ENCODE measurements at regions not wholly inside any gene's neighbourhood (a gene's known extent, or its start where the extent isn't known, plus 50 kb on each side); places are given as distances from the start of the nearest gene placed in this dataset.
"Not testable (repeated sequence)": the region's sequence is repeated elsewhere in the genome, so short reads cannot be mapped to it uniquely, and the experiment has no call there.

DNA sequence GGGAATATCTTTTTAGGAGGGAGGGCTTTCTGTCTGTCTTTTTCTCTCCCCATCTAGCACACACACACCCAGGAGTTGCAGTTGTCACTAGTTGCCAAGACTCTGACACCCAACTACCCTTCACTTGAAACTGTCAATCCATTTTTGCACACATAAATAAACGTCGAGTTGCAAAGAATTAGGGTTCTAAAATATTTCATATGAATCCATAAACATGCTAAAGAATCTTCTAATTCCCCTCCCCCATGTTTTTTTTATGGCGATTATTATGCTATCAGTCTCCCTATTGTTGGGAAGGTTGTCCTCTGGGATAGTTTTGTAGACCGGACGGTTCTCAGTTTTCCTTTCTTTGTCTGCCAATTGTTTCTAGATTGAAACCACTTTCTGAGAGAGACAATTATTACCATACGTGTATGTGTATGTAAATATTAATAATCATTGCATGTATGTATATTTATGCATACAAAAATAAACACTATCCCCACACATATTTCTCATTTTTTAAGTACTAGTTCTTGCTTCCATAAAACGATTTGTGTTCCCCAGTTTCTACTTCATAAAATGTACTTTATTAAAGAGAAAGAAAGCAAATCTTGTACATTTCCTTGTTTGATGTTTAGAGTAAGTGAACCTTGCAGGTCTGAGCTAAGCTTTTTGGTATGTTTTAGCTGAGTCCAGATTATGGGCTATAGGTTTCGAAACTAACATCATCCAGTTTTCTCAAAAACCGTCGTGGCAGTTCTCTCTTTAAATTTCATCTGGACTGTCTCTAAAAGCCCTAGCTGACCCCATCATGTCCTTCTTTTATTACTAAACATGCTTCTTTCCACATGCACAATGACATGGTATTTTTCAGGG is 165.0 kb upstream of the MPDZ start:
- Histone ChIP-seq H3K36me3 (no peaks in the 10 kb centered on the region), H3K4me3 (peak overlapping the region; percentile 18), H3K9me3 (no peaks in the 10 kb centered on the region), H3K27me3 (peaks cover 61% of the 10 kb centered on the region)
- DNase-seq: no peak

DNA sequence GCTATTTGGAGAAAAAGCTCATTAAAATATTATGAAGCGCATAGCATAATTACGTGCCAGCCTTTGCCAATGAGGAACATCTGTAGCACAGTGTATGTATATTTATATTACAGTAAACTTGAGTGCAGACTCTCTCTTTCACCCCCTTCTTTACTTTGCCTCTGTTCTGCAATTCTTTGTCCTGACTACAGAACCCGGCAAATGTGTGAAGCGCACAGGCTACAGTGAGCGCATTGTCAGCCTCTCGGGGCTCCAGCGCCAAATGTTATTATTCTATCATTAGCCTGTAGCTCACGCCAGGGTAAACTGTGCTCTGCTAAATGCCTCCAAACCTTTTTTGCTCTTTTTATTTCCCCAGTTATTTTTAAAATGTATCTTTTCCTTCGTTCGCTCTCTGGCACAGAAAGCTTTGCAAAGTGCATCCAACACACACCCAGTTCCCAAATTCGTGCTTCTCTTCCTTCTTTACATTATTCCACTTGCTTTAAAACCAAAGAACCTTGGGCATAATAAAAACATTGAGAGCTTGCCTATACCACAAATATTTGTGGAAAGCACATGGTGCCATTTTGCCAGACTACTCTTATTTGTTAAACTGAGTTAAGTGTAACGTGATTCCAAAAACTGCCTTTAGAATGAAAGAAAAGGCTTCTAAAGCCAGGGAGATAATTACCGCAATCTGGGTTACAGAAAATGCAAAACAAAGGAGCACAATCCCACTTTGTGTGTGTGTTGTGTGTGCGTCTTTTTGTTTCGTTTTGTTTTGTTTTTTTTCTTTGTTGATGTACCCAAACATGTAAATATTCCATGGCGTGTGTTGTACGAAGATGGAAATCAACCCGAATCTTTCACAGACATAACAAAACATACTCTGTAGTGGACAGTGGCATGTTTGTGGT is 164.1 kb upstream of the MPDZ start:
- H3K27me3 ChIP-seq: peaks cover 55% of the 10 kb centered on the region
- no peaks in the 10 kb centered on the region for H3K9me3 ChIP-seq
- peak; percentile 78 for DNase-seq
- H3K36me3 ChIP-seq: no peaks in the 10 kb centered on the region
- peak overlapping the region; percentile 18 for H3K4me3 ChIP-seq

DNA sequence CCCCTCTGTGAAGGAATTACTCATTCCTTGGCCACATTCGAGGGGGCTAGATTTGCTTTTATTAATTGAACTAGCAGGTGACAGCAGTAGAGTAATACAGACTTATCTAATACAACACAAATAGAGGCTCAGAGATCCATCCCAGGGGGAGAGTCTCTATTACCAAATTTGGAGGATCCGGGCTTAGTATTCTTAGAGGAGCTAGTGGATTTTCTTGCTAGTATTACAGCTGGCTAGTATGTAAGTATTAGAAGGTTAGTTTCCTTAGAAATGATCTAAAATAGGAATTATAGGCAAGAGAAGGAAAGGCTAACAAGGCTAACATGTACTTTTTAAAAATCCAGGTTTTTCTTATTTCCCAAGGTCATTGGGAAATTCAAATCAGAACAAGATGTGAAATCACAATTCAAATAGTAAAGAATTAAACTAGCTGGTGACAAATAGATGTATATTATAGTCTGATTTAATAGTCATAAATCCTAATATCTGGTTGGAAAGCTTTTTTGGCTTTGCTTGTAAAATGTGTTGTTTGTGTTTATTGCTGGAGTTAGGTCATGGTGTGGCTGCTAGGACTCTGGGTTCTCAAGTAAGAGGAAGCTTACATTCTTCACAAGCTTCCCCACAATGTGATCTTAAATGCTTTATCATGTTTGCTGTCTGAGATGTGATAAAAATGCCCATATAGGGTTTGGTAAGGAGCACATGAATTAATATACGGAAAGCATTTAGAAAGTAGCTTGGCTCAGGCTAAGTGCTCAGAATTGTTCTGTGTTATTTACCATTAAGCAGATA is 160.4 kb upstream of the MPDZ start:
- H3K4me3 ChIP-seq: no peak overlapping the region
- no peaks in the 10 kb centered on the region for H3K9me3 ChIP-seq
- H3K27me3 ChIP-seq: peaks cover 44% of the 10 kb centered on the region
- DNase-seq: no peak
- H3K36me3 ChIP-seq: no peaks in the 10 kb centered on the region

DNA sequence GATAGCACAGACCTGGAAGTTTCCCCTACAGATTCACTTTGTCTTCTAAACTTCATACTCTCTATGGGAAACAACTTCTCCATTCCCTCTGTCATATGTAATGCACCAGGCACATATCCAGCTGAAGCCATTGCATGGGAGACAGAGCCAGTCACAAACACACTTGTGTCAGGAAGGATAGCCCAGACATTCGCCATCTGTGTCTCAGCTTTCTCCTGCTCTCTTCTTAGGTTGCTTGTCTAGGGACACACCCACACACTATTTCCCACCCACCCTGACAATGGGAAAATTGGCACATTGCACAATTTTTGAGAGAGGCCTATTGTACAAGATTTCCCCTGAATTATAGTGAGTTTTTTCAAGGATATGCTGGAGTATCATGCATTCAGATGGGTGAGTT is 158.4 kb upstream of the MPDZ start:
- no peak for DNase-seq
- no peaks in the 10 kb centered on the region for H3K9me3 ChIP-seq
- peaks cover 26% of the 10 kb centered on the region for H3K27me3 ChIP-seq

DNA sequence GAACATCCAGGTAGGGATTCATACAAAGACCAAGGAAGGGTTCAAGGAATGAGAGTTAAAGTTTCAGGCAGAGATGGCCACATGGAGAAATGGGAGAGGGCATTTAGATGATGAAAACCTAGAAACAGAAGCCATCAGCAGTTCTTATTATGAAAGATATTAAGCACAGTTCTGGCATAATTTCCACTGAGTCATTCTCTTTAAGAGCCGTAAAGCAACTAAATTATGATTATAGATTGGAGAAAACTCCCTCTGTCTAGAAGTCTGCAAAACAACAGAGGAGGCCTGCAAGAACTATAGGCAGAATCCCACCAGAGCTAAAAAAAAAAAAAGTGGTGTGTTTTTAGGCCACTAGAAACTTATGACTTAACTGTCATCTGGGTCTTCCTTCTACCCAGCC is 157.1 kb upstream of the MPDZ start:
- H3K9me3 ChIP-seq: no peaks in the 10 kb centered on the region
- H3K4me3 ChIP-seq: no peak overlapping the region
- H3K27me3 ChIP-seq: peaks cover 13% of the 10 kb centered on the region
- no peak for DNase-seq
- no peaks in the 10 kb centered on the region for H3K36me3 ChIP-seq

More for the DNA sequence above, 158.4 kb upstream of the MPDZ start:
- H3K4me3 ChIP-seq: no peak overlapping the region
- no peaks in the 10 kb centered on the region for H3K36me3 ChIP-seq

DNA sequence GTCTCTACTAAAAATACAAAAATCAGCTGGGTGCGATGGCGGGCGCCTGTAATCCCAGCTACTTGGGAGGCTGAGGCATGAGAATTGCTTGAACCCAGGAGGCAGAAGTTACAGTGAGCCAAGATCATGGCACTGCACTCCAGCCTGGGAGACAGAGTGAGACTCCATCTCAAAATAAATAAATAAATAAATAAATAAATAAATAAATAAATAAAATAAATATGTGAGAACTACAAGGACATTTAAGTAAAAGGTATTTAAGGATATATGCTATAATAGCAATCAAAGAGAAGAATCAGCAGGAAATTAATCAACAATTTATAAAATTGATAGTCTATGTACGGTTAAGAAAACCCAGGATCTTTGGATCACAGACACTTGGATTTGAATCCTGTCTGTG is 154.0 kb upstream of the MPDZ start:
- DNase-seq, H3K27me3 ChIP-seq, H3K36me3 ChIP-seq, H3K9me3 ChIP-seq, H3K4me3 ChIP-seq: not testable (repeated sequence)

DNA sequence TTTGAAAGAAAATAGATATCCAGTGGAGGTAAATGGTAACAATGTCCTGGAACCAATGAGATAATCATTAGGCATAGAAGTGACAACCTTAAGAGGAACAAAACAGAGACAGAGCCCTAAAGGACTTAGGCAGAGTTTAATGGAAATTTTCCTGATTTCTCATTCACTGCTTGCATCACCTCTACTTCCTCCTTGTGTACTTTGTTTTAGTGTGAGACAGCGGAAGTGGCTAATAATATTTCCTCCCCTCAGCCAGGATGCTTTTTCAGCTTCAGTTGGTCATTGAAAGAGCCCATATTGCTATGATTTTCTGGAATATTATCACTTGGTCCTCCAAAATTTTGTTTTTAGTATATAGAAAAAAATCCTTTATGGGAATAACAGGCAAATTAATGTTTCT is 153.4 kb upstream of the MPDZ start:
- Histone ChIP-seq H3K27me3 (no peaks in the 10 kb centered on the region; the same call in 1 of the 2 replicates), H3K9me3 (peaks cover 2% of the 10 kb centered on the region; the same call in 1 of the 2 replicates), H3K36me3 (no peaks in the 10 kb centered on the region), H3K4me3 (no peak overlapping the region)
- no peak for DNase-seq

DNA sequence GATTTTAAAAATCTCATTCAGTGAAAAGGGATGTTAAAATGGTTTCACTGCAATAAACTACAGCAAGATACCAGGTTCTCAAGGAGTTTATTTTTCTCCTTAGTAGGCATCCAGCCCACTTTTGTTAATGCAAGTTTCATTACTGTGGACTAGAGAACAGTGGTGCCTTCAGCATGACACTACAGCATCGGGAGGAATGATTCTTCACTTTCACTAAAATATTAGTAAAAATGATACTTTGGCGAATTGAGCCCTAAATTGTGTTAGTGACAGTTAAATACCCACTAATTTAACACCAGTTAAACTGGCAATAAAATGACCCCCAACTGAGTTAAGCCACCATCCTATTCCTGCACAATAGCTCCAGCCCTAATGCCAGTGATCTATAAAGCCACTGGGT is 152.2 kb upstream of the MPDZ start:
- Histone ChIP-seq H3K9me3 (peaks cover 5% of the 10 kb centered on the region; the same call in 1 of the 2 replicates), H3K27me3 (no peaks in the 10 kb centered on the region; the same call in 1 of the 2 replicates), H3K36me3 (no peaks in the 10 kb centered on the region), H3K4me3 (no peak overlapping the region)
- DNase-seq: no peak

DNA sequence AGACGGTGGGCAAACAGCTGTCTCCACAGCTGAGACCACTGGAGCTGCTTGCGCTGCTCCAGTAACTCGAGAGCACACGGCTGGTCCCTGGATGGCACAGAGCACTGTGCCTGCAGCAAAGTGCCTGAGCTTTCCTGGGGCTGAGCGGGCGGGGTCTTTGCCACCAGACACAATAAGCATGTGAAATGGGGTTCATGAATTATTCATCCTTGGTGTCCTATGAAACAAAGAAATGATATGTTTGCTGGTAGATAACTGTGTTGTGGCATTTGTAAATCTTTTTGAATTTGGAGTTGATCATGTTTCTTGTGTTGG is 151.7 kb upstream of the MPDZ start:
- no peak for DNase-seq
- peaks cover 5% of the 10 kb centered on the region; the same call in 1 of the 2 replicates for H3K9me3 ChIP-seq
- H3K27me3 ChIP-seq: no peaks in the 10 kb centered on the region; the same call in 1 of the 2 replicates
- H3K36me3 ChIP-seq: no peaks in the 10 kb centered on the region
- no peak overlapping the region for H3K4me3 ChIP-seq

DNA sequence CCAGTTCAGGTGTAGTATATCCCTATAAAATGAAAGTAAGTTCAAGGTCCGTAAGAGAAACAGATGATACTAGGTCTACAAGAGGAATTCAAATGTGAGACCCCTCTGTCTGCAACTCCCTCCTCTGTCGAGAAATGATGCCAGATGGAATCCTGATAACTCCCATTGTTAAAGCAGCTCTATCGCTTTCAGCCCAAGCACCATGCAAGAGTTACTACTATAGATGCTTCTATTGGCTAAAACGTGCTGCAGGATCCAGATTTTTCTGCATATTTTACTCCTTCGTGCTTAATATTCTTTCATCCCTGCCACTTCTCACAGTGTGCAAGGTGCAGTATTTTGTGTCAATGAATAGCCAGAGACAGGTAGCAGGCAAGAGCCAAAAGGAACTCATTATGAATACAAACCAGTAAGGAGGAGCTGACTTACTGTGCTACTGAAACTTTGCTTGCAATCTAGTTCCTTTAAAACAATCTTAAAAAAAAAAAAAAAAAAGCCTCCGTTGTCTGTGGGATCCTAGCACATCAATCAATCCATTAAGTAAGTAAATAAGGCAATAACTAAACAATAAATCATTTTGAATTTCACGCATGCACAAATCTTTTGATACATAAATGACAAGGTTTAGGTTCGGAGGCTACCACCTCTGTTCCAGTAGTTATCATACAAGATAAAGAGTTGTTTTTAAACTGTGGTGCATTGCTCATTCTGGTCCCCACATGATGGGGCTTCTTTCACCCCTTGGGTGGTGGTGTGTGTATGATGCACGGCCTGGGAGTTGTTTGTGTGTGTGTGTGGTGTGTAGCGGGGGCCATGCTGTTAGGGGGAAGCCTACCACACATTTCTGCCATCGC is 151.1 kb upstream of the MPDZ start:
- peaks cover 5% of the 10 kb centered on the region; the same call in 1 of the 2 replicates for H3K9me3 ChIP-seq
- no peak for DNase-seq
- no peaks in the 10 kb centered on the region for H3K36me3 ChIP-seq
- H3K4me3 ChIP-seq: no peak overlapping the region
- H3K27me3 ChIP-seq: no peaks in the 10 kb centered on the region; the same call in 1 of the 2 replicates

DNA sequence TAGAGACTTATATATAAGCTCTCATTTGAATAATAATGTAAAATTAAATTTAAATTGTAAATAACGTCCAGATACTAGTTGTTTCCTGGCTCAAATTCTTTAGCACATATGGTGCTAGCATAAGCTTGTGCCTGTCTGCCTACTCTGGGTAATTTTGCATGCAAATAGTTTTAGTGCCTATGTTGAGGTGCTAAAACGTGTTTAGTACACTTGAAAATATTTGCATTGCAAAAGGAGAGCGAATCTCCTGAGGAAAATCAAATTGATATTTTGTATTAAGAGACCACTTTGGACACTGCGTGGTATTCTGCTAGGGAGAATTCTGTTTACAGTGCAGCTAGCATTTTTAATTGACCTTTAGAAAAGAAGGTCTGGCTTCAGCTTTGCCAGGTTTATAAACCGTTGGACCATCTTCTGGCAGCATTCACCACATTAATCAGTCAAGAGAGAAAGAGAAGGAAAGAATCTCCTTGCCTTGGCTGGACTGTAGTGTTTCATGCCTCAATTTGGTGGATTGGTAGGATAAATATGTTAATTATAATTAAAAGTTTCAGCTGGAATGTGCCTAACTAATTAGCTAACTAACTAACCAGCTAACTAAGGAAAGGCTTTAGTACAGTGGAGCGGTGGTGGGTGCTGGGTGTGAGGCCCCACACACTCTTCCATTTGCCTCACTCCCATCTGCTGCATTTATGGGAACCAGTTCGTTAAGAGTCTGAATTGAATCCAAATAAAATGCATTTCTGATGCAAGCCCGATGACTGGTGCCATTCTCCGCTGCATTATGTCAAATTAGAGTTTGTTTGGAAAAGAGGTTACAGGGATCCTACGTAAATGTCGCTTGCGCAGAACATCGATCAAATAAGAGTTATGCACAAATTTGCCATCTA is 150.1 kb upstream of the MPDZ start:
- Histone ChIP-seq H3K4me3 (no peak overlapping the region), H3K36me3 (no peaks in the 10 kb centered on the region), H3K27me3 (no peaks in the 10 kb centered on the region; the same call in 1 of the 2 replicates), H3K9me3 (peaks cover 5% of the 10 kb centered on the region; the same call in 1 of the 2 replicates)
- DNase-seq: no peak

DNA sequence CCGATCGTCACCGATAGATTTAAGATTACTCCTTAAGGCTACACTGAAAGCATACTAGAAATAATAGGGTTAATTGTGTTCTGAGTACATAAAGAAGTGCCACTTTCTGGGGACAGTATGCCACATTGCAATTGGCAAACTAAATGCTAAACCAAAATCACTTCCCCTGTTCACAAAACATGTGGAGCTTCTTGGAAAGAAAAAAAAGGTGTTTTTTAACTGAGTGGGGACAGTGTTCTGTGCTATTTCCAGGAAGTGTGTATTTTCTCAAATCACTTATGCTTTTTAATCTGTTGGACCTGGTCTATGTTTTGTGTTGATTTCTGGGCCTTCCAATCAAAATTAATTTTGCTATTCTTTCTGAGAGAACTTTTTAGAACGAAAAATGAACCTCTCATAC is 149.3 kb upstream of the MPDZ start:
- H3K27me3 ChIP-seq: no peaks in the 10 kb centered on the region; the same call in 1 of the 2 replicates
- no peaks in the 10 kb centered on the region for H3K36me3 ChIP-seq
- no peak for DNase-seq

DNA sequence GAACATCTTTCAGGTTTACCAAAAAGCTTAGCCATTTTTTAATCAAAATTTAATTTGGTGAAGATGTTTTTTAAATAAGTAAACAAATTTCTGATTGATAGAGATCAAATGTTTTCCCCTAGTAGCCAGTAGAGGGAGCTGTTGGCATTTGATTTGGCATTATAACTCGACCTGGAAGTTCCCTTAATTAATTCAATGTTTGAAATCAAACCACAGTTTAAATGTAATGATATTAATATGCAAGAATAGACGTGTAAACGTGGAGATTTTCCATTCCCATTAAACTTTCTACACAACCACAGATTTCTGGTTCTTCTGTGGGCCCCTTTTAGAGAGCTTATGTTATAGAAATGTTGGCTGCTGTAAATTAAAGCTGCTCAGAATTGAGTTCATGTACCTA is 148.1 kb upstream of the MPDZ start:
- peaks cover 5% of the 10 kb centered on the region; the same call in 1 of the 2 replicates for H3K9me3 ChIP-seq
- H3K36me3 ChIP-seq: no peaks in the 10 kb centered on the region
- no peaks in the 10 kb centered on the region for H3K27me3 ChIP-seq
- no peak for DNase-seq
- no peak overlapping the region for H3K4me3 ChIP-seq

More for the DNA sequence above, 149.3 kb upstream of the MPDZ start:
- Histone ChIP-seq H3K4me3 (no peak overlapping the region), H3K9me3 (peaks cover 5% of the 10 kb centered on the region; the same call in 1 of the 2 replicates)

DNA sequence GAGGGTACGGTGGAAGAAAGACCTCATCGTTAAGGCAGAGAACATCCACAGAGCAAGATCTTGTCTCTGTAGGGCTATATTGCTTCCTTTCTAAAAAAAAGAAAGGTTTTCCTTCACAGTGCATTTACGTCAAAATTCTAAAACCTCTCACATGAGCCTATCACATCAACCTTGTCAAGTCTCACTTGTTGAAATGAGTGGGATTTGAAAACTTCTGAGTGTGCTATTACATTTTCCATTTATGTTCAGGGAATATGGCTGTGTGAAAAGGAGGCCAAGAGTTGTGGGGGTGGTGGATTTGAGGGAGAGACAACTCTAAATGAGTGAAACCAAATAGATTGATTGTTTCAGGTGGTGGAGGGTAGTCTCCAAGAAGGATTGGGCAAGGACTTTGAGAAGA is 147.1 kb upstream of the MPDZ start:
- Histone ChIP-seq H3K9me3 (peaks cover 5% of the 10 kb centered on the region; the same call in 1 of the 2 replicates), H3K27me3 (no peaks in the 10 kb centered on the region)
- no peak for DNase-seq

DNA sequence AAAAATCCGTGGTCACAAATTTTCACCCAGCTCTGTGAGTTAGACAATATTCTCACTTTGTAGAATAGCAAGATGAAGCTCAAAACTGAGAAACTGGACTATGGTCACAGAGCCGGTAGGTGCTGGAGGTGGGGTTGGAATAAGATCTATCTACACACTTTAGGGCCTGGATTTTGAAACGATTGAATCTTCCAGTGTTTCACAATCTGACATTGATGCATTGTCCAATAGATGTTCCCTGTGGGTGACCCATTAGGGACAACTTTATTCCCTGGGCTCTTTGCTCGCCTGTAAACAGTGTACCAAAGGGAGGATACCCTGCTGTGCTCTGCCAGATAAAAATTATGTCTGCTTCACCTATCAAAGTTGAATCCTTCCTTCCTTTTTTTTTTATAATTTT is 145.4 kb upstream of the MPDZ start:
- H3K27me3 ChIP-seq: no peaks in the 10 kb centered on the region
- DNase-seq: no peak
- no peaks in the 10 kb centered on the region for H3K36me3 ChIP-seq
- peaks cover 5% of the 10 kb centered on the region; the same call in 1 of the 2 replicates for H3K9me3 ChIP-seq
- H3K4me3 ChIP-seq: no peak overlapping the region

More for the DNA sequence above, 147.1 kb upstream of the MPDZ start:
- no peaks in the 10 kb centered on the region for H3K36me3 ChIP-seq
- no peak overlapping the region for H3K4me3 ChIP-seq

All from MG63 (cell line).